HG03342 (cell line): ENCODE measurements at regions not wholly inside any gene's neighbourhood (a gene's known extent, or its start where the extent isn't known, plus 50 kb on each side); places are given as distances from the start of the nearest gene placed in this dataset.
"Not testable (repeated sequence)": the region's sequence is repeated elsewhere in the genome, so short reads cannot be mapped to it uniquely, and the experiment has no call there.

Experiments used
- ATAC-seq: cut with Tn5 transposase; IDR thresholded peaks from one replicate; pipeline ENCODE4 v1.9.1; 2021; ENCODE audit warnings: mild to moderate bottlenecking, moderate library complexity; ENCODE audit not compliant: unreplicated experiment

GRCh38 chr2:194095359-194095758 lies 1561.7 kb upstream of the SLC39A10 start:
- no peak for ATAC-seq

GRCh38 chr2:194090251-194090905 lies 1566.6 kb upstream of the SLC39A10 start:
- ATAC-seq, result no peak

- peak; percentile 54 for ATAC-seq
These were observed 1569.7 kb upstream of the SLC39A10 start for GRCh38 chr2:194087089-194087958.

- ATAC-seq, result no peak
These were observed 1570.9 kb upstream of the SLC39A10 start for GRCh38 chr2:194086129-194086528.

GRCh38 chr2:194079989-194080388 lies 1577.0 kb upstream of the SLC39A10 start:
- ATAC-seq, result no peak

- no peak for ATAC-seq
These were observed 1579.7 kb upstream of the SLC39A10 start for GRCh38 chr2:194077366-194077765.

- no peak for ATAC-seq
These were observed 1594.6 kb upstream of the SLC39A10 start for GRCh38 chr2:194062401-194062800.

GRCh38 chr2:194060269-194060668 lies 1596.8 kb upstream of the SLC39A10 start:
- ATAC-seq, result no peak

- ATAC-seq, result no peak
These were observed 1602.7 kb upstream of the SLC39A10 start for GRCh38 chr2:194054313-194054712.

GRCh38 chr2:194044321-194044720 lies 1612.7 kb upstream of the SLC39A10 start:
- ATAC-seq, result no peak

- ATAC-seq, result not testable (repeated sequence)
These were observed 1635.9 kb upstream of the SLC39A10 start for GRCh38 chr2:194021130-194021529.

- ATAC-seq, result no peak
These were observed 1636.9 kb upstream of the SLC39A10 start for GRCh38 chr2:194020155-194020554.

- no peak for ATAC-seq
These were observed 1641.3 kb upstream of the SLC39A10 start for GRCh38 chr2:194015751-194016150.

- ATAC-seq, result no peak
These were observed 1642.4 kb upstream of the SLC39A10 start for GRCh38 chr2:194014639-194015038.

GRCh38 chr2:194004590-194005206 lies 1652.3 kb upstream of the SLC39A10 start:
- ATAC-seq, result no peak

GRCh38 chr2:194003911-194004310 lies 1653.1 kb upstream of the SLC39A10 start:
- no peak for ATAC-seq

- no peak for ATAC-seq
These were observed 1654.2 kb upstream of the SLC39A10 start for GRCh38 chr2:194002699-194003368.

GRCh38 chr2:193990868-193991267 lies 1666.2 kb upstream of the SLC39A10 start:
- no peak for ATAC-seq

- no peak for ATAC-seq
These were observed 1667.4 kb upstream of the SLC39A10 start for GRCh38 chr2:193989645-193990044.

- no peak for ATAC-seq
These were observed 1668.2 kb upstream of the SLC39A10 start for GRCh38 chr2:193988784-193989183.

GRCh38 chr2:193985272-193985671 lies 1671.8 kb upstream of the SLC39A10 start:
- no peak for ATAC-seq
